ENCODE measurements at regions not wholly inside any gene's neighbourhood (a gene's known extent, or its start where the extent isn't known, plus 50 kb on each side); places are given as distances from the start of the nearest gene placed in this dataset.

DNA sequence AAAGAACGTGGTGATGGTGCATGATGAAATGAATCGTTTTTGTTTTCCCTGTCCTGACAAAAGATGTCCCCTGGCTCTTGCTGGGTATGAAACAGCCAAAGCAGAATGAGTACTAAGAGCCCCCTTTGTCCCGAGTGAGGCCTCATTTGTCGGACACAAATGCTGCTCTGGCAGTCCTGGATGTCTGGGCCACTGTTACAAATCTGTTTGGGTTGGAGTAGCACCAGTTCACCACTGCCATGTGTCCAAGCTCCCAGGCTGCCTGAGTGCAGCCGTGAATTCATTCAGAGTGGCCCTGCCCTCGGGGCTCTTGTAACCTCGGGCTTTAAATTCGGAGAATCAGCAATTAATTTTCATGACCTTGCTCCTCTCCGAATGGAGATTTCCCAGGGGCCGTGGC lies 182.4 kb downstream of the NUFIP1 start:
- in situ Hi-C loops (cut with MboI; ENCODE audit: low sequenced_read_pairs, unreplicated experiment): no loop called here
- TF ChIP-seq, protein P1, sequence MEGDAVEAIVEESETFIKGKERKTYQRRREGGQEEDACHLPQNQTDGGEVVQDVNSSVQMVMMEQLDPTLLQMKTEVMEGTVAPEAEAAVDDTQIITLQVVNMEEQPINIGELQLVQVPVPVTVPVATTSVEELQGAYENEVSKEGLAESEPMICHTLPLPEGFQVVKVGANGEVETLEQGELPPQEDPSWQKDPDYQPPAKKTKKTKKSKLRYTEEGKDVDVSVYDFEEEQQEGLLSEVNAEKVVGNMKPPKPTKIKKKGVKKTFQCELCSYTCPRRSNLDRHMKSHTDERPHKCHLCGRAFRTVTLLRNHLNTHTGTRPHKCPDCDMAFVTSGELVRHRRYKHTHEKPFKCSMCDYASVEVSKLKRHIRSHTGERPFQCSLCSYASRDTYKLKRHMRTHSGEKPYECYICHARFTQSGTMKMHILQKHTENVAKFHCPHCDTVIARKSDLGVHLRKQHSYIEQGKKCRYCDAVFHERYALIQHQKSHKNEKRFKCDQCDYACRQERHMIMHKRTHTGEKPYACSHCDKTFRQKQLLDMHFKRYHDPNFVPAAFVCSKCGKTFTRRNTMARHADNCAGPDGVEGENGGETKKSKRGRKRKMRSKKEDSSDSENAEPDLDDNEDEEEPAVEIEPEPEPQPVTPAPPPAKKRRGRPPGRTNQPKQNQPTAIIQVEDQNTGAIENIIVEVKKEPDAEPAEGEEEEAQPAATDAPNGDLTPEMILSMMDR (IDR thresholded peaks at IDR 0.05; ENCODE audit: borderline replicate concordance, control extremely low read depth, extremely low read depth, insufficient read depth, missing control alignments): no peak
- no peak for DNase-seq (ENCODE audit: low spot score)

- TF ChIP-seq, protein P1 (IDR thresholded peaks at IDR 0.05; ENCODE audit: borderline replicate concordance, control extremely low read depth, extremely low read depth, insufficient read depth, missing control alignments): no peak
- in situ Hi-C loops (cut with MboI; ENCODE audit: low sequenced_read_pairs, unreplicated experiment): no loop called here
- DNase-seq (ENCODE audit: low spot score): no peak
These were observed 183.7 kb downstream of the NUFIP1 start for GRCh38 chr13:44805585-44805984.

DNA sequence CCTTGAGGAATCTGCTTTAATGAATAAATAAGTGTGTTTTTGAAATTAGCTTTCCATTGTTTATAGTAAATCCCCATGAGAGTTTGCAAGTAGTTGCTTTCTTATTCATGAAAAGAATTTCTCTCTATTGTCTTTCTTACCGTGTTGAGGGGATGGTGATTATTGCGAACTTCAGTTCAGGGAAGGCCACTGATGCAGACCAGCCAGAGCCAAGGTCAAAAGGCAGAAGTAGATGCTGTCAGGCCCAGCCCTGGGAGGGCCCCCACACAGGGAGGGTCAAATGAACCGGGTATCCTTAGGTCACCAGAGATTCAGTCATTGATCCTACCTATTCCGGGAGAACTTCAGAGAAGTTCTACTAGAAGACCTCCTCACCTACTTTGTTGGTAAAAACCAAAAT lies 185.9 kb downstream of the NUFIP1 start:
- in situ Hi-C loops (cut with MboI; ENCODE audit: low sequenced_read_pairs, unreplicated experiment): no loop called here
- DNase-seq (ENCODE audit: low spot score): no peak
- TF ChIP-seq, protein P1 (IDR thresholded peaks at IDR 0.05; ENCODE audit: borderline replicate concordance, control extremely low read depth, extremely low read depth, insufficient read depth, missing control alignments): no peak

GRCh38 chr13:44802491-44802890 lies 186.8 kb downstream of the NUFIP1 start:
- in situ Hi-C loops (cut with MboI; ENCODE audit: low sequenced_read_pairs, unreplicated experiment): no loop called here
- TF ChIP-seq, protein P1 (IDR thresholded peaks at IDR 0.05; ENCODE audit: borderline replicate concordance, control extremely low read depth, extremely low read depth, insufficient read depth, missing control alignments): no peak
- no peak for DNase-seq (ENCODE audit: low spot score)

GRCh38 chr13:44801990-44802389 lies 187.3 kb downstream of the NUFIP1 start:
- TF ChIP-seq, protein P1 (IDR thresholded peaks at IDR 0.05; ENCODE audit: borderline replicate concordance, control extremely low read depth, extremely low read depth, insufficient read depth, missing control alignments): no peak
- in situ Hi-C loops (cut with MboI; ENCODE audit: low sequenced_read_pairs, unreplicated experiment): no loop called here
- DNase-seq (ENCODE audit: low spot score): no peak

GRCh38 chr13:44800626-44801025 lies 188.6 kb downstream of the NUFIP1 start:
- in situ Hi-C loops (cut with MboI; ENCODE audit: low sequenced_read_pairs, unreplicated experiment): no loop called here
- TF ChIP-seq, protein P1 (IDR thresholded peaks at IDR 0.05; ENCODE audit: borderline replicate concordance, control extremely low read depth, extremely low read depth, insufficient read depth, missing control alignments): no peak
- no peak for DNase-seq (ENCODE audit: low spot score)

- in situ Hi-C loops (cut with MboI; ENCODE audit: low sequenced_read_pairs, unreplicated experiment): no loop called here
- DNase-seq (ENCODE audit: low spot score): no peak
- TF ChIP-seq, protein P1 (IDR thresholded peaks at IDR 0.05; ENCODE audit: borderline replicate concordance, control extremely low read depth, extremely low read depth, insufficient read depth, missing control alignments): no peak
These were observed 191.6 kb downstream of the NUFIP1 start for GRCh38 chr13:44797685-44798084.

Data from GM13976 (cell line).